ENCODE measurements at regions not wholly inside any gene's neighbourhood (a gene's known extent, or its start where the extent isn't known, plus 50 kb on each side); places are given as distances from the start of the nearest gene placed in this dataset.

DNA sequence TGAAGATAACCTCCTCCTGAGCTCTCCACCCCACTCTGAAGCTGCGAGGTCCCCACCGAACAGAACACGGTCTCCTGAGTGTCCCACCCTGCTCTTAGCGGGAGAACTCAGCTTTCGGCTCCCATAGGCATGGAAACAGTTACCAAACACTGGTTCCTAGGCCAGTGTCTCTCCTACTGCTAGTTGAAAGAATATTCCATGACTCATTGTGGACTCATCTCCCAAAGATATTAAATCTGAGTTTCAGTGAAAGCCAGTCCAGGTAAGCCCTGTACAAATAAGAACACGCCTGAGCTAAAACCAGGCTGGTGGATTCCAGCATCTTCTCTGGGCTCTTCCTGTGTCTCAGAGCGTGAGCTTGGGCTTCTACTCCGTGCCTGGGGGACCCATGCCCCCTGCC lies 107.5 kb upstream of the CLDN14 start:
- Mint-ChIP-seq H3K27me3 (ENCODE audit: unreplicated experiment) (peaks cover 22% of the 10 kb centered on the region), H3K27ac (ENCODE audit: unreplicated experiment) (no peak overlapping the region), H3K4me1 (ENCODE audit: low read depth, unreplicated experiment) (no peaks in the 10 kb centered on the region), H3K4me3 (ENCODE audit: low read depth, unreplicated experiment) (no peak overlapping the region), H3K9me3 (ENCODE audit: low read depth, unreplicated experiment) (no peaks in the 10 kb centered on the region), H3K36me3 (ENCODE audit: insufficient read depth, unreplicated experiment) (no peaks in the 10 kb centered on the region)
- TF ChIP-seq, protein P1, sequence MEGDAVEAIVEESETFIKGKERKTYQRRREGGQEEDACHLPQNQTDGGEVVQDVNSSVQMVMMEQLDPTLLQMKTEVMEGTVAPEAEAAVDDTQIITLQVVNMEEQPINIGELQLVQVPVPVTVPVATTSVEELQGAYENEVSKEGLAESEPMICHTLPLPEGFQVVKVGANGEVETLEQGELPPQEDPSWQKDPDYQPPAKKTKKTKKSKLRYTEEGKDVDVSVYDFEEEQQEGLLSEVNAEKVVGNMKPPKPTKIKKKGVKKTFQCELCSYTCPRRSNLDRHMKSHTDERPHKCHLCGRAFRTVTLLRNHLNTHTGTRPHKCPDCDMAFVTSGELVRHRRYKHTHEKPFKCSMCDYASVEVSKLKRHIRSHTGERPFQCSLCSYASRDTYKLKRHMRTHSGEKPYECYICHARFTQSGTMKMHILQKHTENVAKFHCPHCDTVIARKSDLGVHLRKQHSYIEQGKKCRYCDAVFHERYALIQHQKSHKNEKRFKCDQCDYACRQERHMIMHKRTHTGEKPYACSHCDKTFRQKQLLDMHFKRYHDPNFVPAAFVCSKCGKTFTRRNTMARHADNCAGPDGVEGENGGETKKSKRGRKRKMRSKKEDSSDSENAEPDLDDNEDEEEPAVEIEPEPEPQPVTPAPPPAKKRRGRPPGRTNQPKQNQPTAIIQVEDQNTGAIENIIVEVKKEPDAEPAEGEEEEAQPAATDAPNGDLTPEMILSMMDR (IDR thresholded peaks at IDR 0.05; ENCODE audit: unreplicated experiment): no peak
- CTCF ChIA-PET: interaction anchor here (1.3 kb wide), 1 partner anchor 69 kb away, joined by 3 read pairs; no protein-coding TSS in a partner anchor
- intact Hi-C loops (cut with micrococcal nuclease; ENCODE audit: unreplicated experiment): no loop called here
- DNase-seq: no peak
- BruUV-seq (replicated peaks): no TSS peak

DNA sequence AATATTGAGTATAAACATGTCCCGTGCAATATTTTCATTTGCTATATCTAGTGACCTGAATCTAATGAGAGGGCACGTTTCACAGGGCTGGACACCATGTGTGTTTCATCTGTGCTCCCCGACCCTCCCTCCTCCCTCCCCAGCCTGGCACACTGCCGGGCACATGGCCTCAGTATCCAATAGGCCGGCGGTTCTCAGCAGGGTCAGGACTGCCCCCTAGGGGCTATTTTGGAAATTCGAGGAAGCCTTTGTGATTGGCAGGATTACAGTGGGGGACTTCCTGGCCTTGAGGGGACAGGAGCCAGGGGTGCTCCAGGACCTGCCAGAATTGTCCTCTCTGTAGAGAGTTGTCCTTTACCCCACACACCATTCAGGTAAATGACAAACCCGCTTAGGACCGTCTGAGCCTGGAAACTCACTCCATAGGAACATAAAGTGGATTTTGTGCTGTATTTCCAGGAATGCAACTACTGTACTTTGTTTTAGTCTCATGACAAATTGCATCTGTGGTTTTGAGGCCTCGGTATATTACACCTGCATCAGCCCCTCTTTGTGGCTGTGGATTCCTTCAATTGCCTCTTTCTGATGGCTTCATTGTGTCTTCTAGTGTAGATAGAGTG lies 109.5 kb upstream of the SIM2 start:
- TF ChIP-seq, protein P1 (IDR thresholded peaks at IDR 0.05; ENCODE audit: unreplicated experiment): peak; percentile 67
- Mint-ChIP-seq H3K9me3 (ENCODE audit: low read depth, unreplicated experiment) (no peaks in the 10 kb centered on the region), H3K4me1 (ENCODE audit: low read depth, unreplicated experiment) (no peaks in the 10 kb centered on the region), H3K27ac (ENCODE audit: unreplicated experiment) (no peak overlapping the region), H3K4me3 (ENCODE audit: low read depth, unreplicated experiment) (no peak overlapping the region), H3K27me3 (ENCODE audit: unreplicated experiment) (peaks cover 31% of the 10 kb centered on the region), H3K36me3 (ENCODE audit: insufficient read depth, unreplicated experiment) (no peaks in the 10 kb centered on the region)
- peak; percentile 49 for DNase-seq
- CTCF ChIA-PET: no interaction called here
- BruUV-seq (replicated peaks): no TSS peak
- intact Hi-C loops (cut with micrococcal nuclease; ENCODE audit: unreplicated experiment): loop anchor here (1.0 to 2.0 kb wide), 2 partner anchors 85 to 169 kb away; no protein-coding TSS in a partner anchor

DNA sequence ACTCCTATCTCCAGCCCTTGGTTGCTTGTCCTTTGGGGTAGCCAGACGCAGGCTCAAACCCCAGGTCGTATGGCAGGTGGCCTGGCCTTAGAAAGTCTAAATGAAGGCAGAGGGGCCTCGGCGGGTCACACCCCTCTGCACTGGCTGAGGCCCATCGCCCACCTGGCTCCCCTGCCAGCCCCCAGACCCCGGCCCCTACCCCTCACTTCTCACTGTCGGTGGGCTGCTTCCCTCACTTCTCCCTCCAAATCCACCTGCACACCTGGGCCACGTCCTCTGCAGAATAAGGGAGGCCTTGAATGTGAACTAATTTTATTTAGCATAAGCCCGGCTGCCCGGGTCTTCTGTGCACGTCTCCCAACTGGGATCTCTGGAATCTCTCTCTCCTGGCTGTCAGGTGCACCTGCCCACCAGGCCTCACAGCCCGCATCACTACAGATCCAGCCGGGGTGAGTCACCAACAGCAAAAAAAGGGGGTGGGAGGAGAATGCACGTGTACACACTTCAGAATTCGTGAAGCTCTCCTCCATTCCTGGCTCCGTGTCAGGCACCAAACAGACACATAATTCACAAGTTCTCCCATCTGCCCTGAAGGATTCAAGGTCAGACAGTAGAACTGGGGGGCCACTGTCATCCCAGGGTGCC lies 107.5 kb upstream of the SIM2 start:
- Mint-ChIP-seq H3K4me3 (ENCODE audit: low read depth, unreplicated experiment) (no peak overlapping the region), H3K27me3 (ENCODE audit: unreplicated experiment) (peaks cover 45% of the 10 kb centered on the region), H3K9me3 (ENCODE audit: low read depth, unreplicated experiment) (no peaks in the 10 kb centered on the region), H3K4me1 (ENCODE audit: low read depth, unreplicated experiment) (no peaks in the 10 kb centered on the region), H3K36me3 (ENCODE audit: insufficient read depth, unreplicated experiment) (no peaks in the 10 kb centered on the region), H3K27ac (ENCODE audit: unreplicated experiment) (no peak overlapping the region)
- DNase-seq: no peak
- no TSS peak for BruUV-seq (replicated peaks)
- intact Hi-C loops (cut with micrococcal nuclease; ENCODE audit: unreplicated experiment): no loop called here
- CTCF ChIA-PET: interaction anchor here (0.7 kb wide), 1 partner anchor 206 kb away, joined by 4 read pairs; the partner anchor contains the start of gene CHAF1B
- TF ChIP-seq, protein P1 (IDR thresholded peaks at IDR 0.05; ENCODE audit: unreplicated experiment): no peak

DNA sequence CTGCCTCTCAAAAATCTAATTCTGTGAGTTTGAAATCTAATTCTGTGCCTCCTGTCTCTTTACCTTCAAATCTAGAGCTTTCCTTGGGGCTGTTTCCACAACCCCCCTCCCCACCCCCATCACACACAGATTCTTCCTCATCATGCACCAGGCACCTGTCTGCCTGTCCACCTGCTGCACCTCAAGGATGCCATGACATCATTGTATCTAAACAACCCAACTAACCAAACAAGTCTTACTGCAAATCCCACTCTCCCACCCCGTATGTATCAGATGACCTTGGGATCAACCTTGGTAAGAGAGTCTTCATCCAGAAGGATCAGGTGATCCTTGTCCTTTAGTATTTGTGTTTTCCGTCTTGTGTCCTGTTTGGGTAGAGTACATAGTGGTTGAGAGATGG lies 102.7 kb upstream of the SIM2 start:
- CTCF ChIA-PET: interaction anchor here (0.6 kb wide), 1 partner anchor 1059 kb away, joined by 3 read pairs; no protein-coding TSS in a partner anchor

More for the DNA sequence above, 102.7 kb upstream of the SIM2 start:
- Mint-ChIP-seq H3K4me1 (ENCODE audit: low read depth, unreplicated experiment) (no peaks in the 10 kb centered on the region), H3K36me3 (ENCODE audit: insufficient read depth, unreplicated experiment) (no peaks in the 10 kb centered on the region), H3K27me3 (ENCODE audit: unreplicated experiment) (peaks cover 63% of the 10 kb centered on the region), H3K9me3 (ENCODE audit: low read depth, unreplicated experiment) (no peaks in the 10 kb centered on the region), H3K4me3 (ENCODE audit: low read depth, unreplicated experiment) (no peak overlapping the region), H3K27ac (ENCODE audit: unreplicated experiment) (no peak overlapping the region)
- intact Hi-C loops (cut with micrococcal nuclease; ENCODE audit: unreplicated experiment): no loop called here
- no peak for DNase-seq
- TF ChIP-seq, protein P1 (IDR thresholded peaks at IDR 0.05; ENCODE audit: unreplicated experiment): no peak
- no TSS peak for BruUV-seq (replicated peaks)

All from Calu3 (cell line).